Activated CD4-positive, alpha-beta T cell treated with anti-CD3 and anti-CD28 coated beads, Interleukin-2, amount 10 ng/mL, durations not matched to agents 7 days and 5 days (primary cell): ENCODE measurements at regions not wholly inside any gene's neighbourhood (a gene's known extent, or its start where the extent isn't known, plus 50 kb on each side); places are given as distances from the start of the nearest gene placed in this dataset.

Source experiments
- CTCF ChIA-PET: fragments of 350-600 bp; sonication (Branson Sonifier 250); formaldehyde crosslinking; loops from one replicate; lab custom pipeline; 2021; ENCODE audit warnings: antibody characterized with exemption; lab: Charles Lee
- POLR2A ChIA-PET: fragments of 350-600 bp; sonication (Branson Sonifier 250); formaldehyde crosslinking; loops from one replicate; lab custom pipeline; 2021; ENCODE audit warnings: antibody characterized with exemption; lab: Charles Lee
- DNase-seq: peaks from one replicate; pipeline ENCODE4 v3.0.0-alpha.2; 2020
- H3K27ac Mint-ChIP-seq: one replicate; pipeline ENCODE4 v1.8.0; 2021; ENCODE audit warnings: mild to moderate bottlenecking, moderate library complexity, mixed read lengths
- H3K27me3 Mint-ChIP-seq: one replicate; pipeline ENCODE4 v1.8.0; 2021; ENCODE audit warnings: mixed read lengths
- H3K36me3 Mint-ChIP-seq: one replicate; pipeline ENCODE4 v1.8.0; 2021; ENCODE audit warnings: low read depth, mixed read lengths
- H3K4me1 Mint-ChIP-seq: one replicate; pipeline ENCODE4 v1.8.0; 2021; ENCODE audit warnings: mixed read lengths
- H3K4me3 Mint-ChIP-seq: one replicate; pipeline ENCODE4 v1.8.0; 2021; ENCODE audit warnings: mild to moderate bottlenecking, moderate library complexity, mixed read lengths
- H3K9me3 Mint-ChIP-seq: one replicate; pipeline ENCODE4 v1.8.0; 2021; ENCODE audit warnings: mixed read lengths

DNA sequence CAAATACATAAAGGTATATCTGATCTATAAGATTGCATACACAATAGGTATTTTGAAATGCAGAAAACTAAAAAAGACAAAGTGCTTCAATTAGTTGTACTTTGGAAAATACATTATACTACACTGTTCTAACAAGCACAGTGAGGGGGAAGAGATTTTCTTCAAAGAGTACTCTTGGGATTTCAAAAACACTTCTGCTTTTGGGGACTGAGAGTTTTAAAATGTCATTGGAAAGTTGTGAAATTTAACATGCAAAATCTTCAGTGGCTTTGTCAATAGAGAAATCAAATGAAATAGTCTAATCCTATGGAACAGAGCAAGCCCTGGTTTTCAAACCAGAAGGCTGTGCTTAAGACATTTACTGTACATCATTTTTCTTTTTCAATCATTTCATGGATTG lies 322.2 kb upstream of the SEMA6D start:
- ChIA-PET CTCF (no interaction called here), POLR2A (no interaction called here)
- H3K36me3 Mint-ChIP-seq, result no peaks in the 10 kb centered on the region
- no peak overlapping the region for H3K27ac Mint-ChIP-seq
- H3K4me1 Mint-ChIP-seq, result no peaks in the 10 kb centered on the region
- H3K27me3 Mint-ChIP-seq, result no peaks in the 10 kb centered on the region
- no peak for DNase-seq
- no peak overlapping the region for H3K4me3 Mint-ChIP-seq
- H3K9me3 Mint-ChIP-seq, result no peaks in the 10 kb centered on the region

DNA sequence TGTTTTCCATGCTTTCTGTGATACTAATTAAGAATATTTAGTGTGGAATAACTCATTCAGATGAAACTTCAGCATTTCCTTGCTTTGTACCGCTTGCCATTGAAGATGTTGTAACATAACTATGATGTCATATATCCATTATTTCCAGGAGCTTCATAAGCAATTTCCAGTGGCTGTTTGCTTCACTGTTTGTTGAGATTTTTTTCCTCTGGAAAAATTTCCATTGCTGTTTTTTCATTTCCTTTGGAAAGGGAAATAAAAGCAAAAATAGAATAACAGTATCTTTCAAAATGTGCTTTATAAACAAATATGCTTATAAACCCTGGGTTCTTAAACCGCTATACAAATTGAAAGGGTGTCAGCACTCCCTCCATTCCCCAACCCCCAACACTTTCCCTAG lies 319.6 kb upstream of the SEMA6D start:
- POLR2A ChIA-PET, result no interaction called here
- CTCF ChIA-PET, result no interaction called here
- Mint-ChIP-seq H3K4me1 (no peaks in the 10 kb centered on the region), H3K27ac (no peak overlapping the region), H3K9me3 (no peaks in the 10 kb centered on the region), H3K27me3 (no peaks in the 10 kb centered on the region), H3K4me3 (no peak overlapping the region), H3K36me3 (no peaks in the 10 kb centered on the region)
- no peak for DNase-seq

DNA sequence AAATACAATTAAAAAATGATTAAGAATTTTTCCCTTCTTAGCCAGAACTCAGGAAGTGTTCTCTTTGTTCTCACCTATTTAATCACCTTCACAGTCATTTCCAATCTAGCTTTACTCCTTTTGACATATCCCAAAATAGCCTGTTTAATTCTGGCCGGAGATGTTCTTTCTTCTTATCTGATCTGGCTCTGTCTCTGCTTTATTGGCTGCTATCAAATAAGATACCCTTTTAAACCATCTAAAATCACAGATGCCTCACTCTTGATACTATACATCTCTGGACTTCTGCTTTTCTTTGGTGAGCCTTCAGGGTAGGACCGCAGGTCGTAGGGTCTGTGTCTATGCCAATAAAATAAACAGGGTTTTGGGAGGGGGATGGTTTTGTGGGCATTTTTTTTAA lies 319.2 kb upstream of the SEMA6D start:
- no peak for DNase-seq
- Mint-ChIP-seq H3K27ac (no peak overlapping the region), H3K4me3 (no peak overlapping the region), H3K4me1 (no peaks in the 10 kb centered on the region), H3K27me3 (no peaks in the 10 kb centered on the region), H3K9me3 (no peaks in the 10 kb centered on the region), H3K36me3 (no peaks in the 10 kb centered on the region)
- POLR2A ChIA-PET, result no interaction called here
- CTCF ChIA-PET, result no interaction called here

DNA sequence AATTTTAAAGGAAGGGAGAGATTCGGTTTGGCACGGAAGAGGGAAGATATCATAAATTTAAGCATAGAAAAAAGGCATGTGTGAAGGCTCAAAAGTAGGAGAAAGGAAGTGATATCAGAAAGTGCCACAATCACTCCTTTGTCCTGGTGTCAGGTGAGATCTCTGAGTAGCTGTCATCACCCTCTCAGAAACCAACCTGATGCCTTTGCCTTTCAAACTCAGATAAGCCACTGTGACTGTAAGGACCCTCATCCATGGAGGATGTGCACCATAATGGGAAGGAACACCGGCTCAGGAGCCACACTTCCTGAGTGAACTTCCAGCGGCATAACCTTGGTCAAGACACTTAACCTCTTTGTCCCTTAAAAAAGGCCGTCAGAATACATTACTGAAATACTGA lies 318.7 kb upstream of the SEMA6D start:
- no peaks in the 10 kb centered on the region for H3K9me3 Mint-ChIP-seq
- no peaks in the 10 kb centered on the region for H3K36me3 Mint-ChIP-seq
- ChIA-PET CTCF (no interaction called here), POLR2A (no interaction called here)
- DNase-seq, result no peak
- no peak overlapping the region for H3K27ac Mint-ChIP-seq
- no peaks in the 10 kb centered on the region for H3K27me3 Mint-ChIP-seq
- H3K4me1 Mint-ChIP-seq, result no peaks in the 10 kb centered on the region
- no peak overlapping the region for H3K4me3 Mint-ChIP-seq

DNA sequence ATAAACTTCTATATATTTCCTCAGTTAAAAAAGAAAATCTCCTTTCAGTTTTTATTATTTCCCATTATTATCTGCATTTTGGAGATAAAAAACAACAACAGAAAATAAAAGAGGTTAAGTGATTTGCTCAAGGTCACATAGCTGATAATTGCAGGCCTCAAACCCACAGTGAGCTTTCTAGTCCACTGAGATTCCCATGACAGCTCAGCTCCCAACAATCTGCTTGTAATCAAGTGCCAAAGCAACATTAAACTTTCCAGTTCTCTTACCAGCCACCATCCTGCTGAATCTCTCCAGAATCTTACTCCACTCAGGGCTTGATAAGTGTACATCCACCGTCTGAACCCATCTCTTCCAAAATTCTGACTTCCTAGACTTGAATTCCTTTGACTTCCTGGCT lies 318.2 kb upstream of the SEMA6D start:
- no peaks in the 10 kb centered on the region for H3K9me3 Mint-ChIP-seq
- ChIA-PET POLR2A (no interaction called here), CTCF (no interaction called here)
- H3K27ac Mint-ChIP-seq, result no peak overlapping the region
- no peak for DNase-seq
- no peak overlapping the region for H3K4me3 Mint-ChIP-seq
- no peaks in the 10 kb centered on the region for H3K36me3 Mint-ChIP-seq
- no peaks in the 10 kb centered on the region for H3K27me3 Mint-ChIP-seq
- no peaks in the 10 kb centered on the region for H3K4me1 Mint-ChIP-seq

DNA sequence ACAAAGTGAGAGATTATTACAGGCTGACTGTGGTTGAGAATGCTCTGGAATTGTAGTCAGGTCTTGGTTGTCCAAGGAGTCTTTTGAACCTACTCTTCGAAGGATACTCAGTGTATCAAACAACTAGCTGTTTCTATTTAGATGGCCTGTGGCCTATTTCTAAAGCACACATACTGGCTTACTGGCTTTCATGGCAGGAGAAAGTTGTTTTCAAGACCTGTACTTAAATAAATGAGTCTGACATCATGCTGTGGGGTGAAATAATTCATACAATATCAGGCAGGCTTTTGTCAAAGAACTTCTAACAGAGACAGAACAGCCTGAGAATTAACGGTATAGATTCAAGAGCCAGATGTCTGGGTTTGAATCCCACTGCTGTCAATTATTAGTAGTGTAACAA lies 316.7 kb upstream of the SEMA6D start:
- H3K36me3 Mint-ChIP-seq, result no peaks in the 10 kb centered on the region
- ChIA-PET CTCF (no interaction called here), POLR2A (no interaction called here)
- H3K4me3 Mint-ChIP-seq, result no peak overlapping the region
- H3K27ac Mint-ChIP-seq, result no peak overlapping the region
- DNase-seq, result no peak
- H3K27me3 Mint-ChIP-seq, result no peaks in the 10 kb centered on the region
- no peaks in the 10 kb centered on the region for H3K9me3 Mint-ChIP-seq
- no peaks in the 10 kb centered on the region for H3K4me1 Mint-ChIP-seq

DNA sequence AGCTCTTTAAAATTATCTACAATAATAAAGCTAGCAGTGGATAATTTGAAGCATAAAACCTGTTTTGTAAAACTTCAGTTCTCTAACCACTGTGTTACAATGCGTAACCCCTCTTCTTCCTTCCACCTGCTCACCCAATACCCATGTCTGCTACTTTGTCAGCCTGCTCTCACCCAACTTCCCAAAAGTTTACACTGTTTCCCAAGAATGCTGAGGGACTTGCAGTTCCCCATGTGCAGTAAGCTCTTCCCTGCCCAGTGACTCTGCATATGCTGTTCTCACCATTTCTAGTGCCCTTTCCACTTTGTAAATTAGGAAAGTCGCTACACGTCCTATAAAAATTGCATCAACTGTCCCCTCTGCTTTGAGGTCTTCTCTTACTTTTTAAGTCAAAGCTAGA lies 315.9 kb upstream of the SEMA6D start:
- POLR2A ChIA-PET, result no interaction called here
- H3K4me3 Mint-ChIP-seq, result no peak overlapping the region
- no peaks in the 10 kb centered on the region for H3K9me3 Mint-ChIP-seq

DNA sequence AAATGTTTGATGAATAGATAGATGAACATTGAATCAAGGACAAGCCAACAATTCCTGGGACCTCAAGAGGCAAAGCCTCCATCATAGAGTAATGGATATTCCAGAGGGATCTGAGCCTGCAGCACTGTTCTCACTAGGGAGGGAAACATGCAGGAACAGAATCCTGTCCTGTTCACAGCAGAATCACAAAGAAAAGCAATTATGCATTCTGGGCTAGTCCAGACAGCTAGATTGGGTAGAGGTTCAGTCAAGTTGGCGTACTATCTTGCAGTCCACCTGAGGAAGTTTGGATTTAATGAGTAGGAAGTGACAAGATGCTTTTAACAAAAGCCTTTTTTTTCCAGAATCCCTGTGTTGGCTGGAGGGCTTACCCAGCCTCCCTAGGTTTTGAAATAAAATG lies 314.5 kb upstream of the SEMA6D start:
- no peak overlapping the region for H3K27ac Mint-ChIP-seq
- no peaks in the 10 kb centered on the region for H3K36me3 Mint-ChIP-seq
- H3K4me3 Mint-ChIP-seq, result no peak overlapping the region
- H3K9me3 Mint-ChIP-seq, result no peaks in the 10 kb centered on the region
- H3K27me3 Mint-ChIP-seq, result no peaks in the 10 kb centered on the region
- H3K4me1 Mint-ChIP-seq, result no peaks in the 10 kb centered on the region
- DNase-seq, result no peak
- POLR2A ChIA-PET, result no interaction called here
- CTCF ChIA-PET, result no interaction called here

More for the DNA sequence above, 315.9 kb upstream of the SEMA6D start:
- Mint-ChIP-seq H3K27ac (no peak overlapping the region), H3K4me1 (no peaks in the 10 kb centered on the region), H3K36me3 (no peaks in the 10 kb centered on the region), H3K27me3 (no peaks in the 10 kb centered on the region)
- DNase-seq, result no peak
- CTCF ChIA-PET, result interaction anchor here (0.7 kb wide), 1 partner anchor 78 kb away, joined by 3 read pairs; no protein-coding TSS in a partner anchor

DNA sequence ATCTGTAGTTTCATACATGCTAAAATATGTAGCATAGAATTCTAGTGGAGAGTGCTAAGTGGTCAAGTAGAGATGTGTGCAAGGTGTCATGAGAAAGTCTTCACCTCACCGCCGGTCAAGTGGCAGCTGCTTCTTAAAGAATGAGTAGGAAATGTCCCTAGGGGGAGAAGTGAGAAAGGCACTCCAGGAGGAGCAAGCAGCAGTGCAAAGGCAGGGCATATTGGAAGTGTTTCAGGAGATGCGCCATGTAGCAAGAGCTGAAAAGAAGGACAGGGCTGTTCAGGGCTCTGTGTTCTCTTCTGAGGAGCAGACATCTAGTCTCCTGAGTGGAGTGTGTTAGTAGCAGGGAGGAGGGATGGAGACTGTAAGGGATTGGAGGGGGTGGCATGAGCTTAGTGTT lies 312.4 kb upstream of the SEMA6D start:
- Mint-ChIP-seq H3K4me3 (no peak overlapping the region), H3K27ac (no peak overlapping the region), H3K36me3 (no peaks in the 10 kb centered on the region), H3K9me3 (no peaks in the 10 kb centered on the region), H3K27me3 (no peaks in the 10 kb centered on the region), H3K4me1 (no peaks in the 10 kb centered on the region)
- ChIA-PET POLR2A (no interaction called here), CTCF (no interaction called here)
- DNase-seq, result no peak

DNA sequence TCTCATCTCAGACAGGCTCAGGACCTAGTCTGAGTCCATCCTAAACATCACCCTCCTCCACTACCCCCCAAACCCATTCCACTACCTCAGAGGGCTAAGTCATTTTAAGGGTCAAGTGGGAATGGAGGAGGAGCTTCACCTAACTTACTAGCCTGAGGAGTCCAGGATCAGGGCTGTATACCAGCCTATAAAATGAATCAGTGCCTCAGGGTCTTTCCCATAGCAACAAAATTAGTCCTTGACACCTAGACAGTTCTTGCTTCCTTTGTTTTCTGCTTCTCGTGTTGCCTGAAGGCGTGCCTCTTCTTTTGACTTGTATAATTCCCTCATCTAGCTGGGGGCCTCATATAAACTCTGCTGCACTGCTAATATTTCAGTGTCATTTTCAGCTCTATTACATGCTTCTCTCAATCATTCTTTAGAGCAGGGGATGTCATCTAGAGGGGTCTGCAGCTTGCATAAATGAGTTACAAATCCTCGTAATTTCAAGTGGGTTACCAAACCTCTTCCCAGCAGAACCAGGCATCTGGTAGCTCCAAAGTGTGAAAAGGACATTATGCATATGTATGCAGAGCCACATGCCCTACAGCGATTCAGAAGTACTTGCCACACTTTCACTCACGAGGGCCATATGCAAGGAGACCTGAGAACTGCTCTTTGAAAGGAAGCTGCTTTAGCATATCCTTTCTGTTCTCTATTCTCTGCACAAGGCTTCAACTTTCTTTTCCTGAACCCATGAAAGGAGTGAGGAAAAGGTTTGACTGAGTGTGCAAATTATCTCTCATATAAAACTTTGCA lies 311.7 kb upstream of the SEMA6D start:
- no peaks in the 10 kb centered on the region for H3K4me1 Mint-ChIP-seq
- no peaks in the 10 kb centered on the region for H3K27me3 Mint-ChIP-seq
- H3K9me3 Mint-ChIP-seq, result no peaks in the 10 kb centered on the region

DNA sequence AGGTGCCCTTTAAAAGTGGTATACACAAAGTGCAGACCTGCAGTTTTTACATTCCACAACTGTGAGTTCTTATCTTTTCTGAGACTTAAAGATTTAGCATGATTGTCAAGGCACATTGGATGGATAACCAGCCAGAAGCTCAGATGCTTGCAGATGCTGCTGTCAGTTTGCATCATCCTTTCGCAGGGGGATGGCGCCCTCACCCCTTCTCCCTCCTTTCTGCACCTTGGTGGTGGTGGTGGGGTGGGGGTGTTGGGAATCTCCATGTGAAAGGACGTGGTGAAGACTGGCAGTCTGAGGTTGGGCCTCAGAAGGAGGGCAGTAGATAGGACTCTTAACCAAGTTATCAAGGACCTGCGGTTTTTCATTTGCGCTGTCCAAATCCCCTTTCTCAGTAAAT lies 309.6 kb upstream of the SEMA6D start:
- no peak overlapping the region for H3K27ac Mint-ChIP-seq
- no peaks in the 10 kb centered on the region for H3K27me3 Mint-ChIP-seq
- H3K9me3 Mint-ChIP-seq, result no peaks in the 10 kb centered on the region
- no peak for DNase-seq
- POLR2A ChIA-PET, result no interaction called here
- H3K4me1 Mint-ChIP-seq, result no peaks in the 10 kb centered on the region
- H3K36me3 Mint-ChIP-seq, result no peaks in the 10 kb centered on the region
- CTCF ChIA-PET, result no interaction called here
- no peak overlapping the region for H3K4me3 Mint-ChIP-seq

More for the DNA sequence above, 311.7 kb upstream of the SEMA6D start:
- CTCF ChIA-PET, result interaction anchor here (0.6 kb wide), 1 partner anchor 1283 kb away, joined by 3 read pairs; no protein-coding TSS in a partner anchor
- POLR2A ChIA-PET, result no interaction called here
- Mint-ChIP-seq H3K4me3 (no peak overlapping the region), H3K36me3 (no peaks in the 10 kb centered on the region), H3K27ac (no peak overlapping the region)
- no peak for DNase-seq

DNA sequence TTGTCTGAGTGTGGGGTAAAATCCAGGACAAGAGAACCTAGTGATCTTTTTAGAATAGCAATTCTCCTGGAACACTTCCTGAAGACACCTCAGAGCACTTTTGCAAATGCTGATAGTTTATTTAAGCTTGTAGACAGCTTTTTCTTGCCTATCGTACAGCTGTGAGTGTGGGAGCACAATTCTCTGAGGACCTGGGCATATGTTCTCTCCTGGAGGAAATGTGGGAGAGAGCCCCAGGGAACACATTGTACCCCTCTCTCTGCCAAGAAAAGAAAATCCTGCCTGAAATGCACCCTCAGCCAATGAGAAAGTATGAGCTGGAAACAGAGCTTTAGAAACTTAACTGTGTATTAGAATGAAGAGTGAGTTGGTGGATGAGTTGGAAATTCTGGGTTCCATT lies 308.3 kb upstream of the SEMA6D start:
- Mint-ChIP-seq H3K4me1 (no peaks in the 10 kb centered on the region), H3K27me3 (no peaks in the 10 kb centered on the region), H3K36me3 (no peaks in the 10 kb centered on the region), H3K4me3 (no peak overlapping the region), H3K9me3 (no peaks in the 10 kb centered on the region), H3K27ac (no peak overlapping the region)
- DNase-seq, result no peak
- ChIA-PET POLR2A (no interaction called here), CTCF (no interaction called here)

DNA sequence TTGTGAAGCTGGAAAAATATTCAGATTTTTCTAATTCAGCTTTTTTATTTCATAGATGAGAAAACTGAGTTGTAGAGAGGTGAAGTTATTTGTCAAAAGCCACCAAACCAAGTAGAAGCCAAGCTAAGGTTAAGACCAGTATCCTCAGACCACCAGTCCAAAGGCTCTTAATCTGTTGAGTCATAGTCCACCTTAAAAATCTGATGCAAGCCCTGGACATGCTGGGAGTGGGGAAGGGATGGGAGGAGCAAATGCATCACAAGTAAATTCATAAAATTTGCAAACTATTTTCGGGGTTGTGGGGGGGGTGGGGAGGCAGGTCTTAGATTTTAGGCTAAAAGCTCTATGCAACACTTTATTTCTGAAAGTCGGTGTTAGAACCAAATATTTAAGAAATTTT lies 307.7 kb upstream of the SEMA6D start:
- H3K36me3 Mint-ChIP-seq, result no peaks in the 10 kb centered on the region
- ChIA-PET CTCF (no interaction called here), POLR2A (no interaction called here)
- no peak overlapping the region for H3K4me3 Mint-ChIP-seq
- no peaks in the 10 kb centered on the region for H3K27me3 Mint-ChIP-seq
- no peak for DNase-seq
- no peaks in the 10 kb centered on the region for H3K4me1 Mint-ChIP-seq
- H3K27ac Mint-ChIP-seq, result no peak overlapping the region
- no peaks in the 10 kb centered on the region for H3K9me3 Mint-ChIP-seq

DNA sequence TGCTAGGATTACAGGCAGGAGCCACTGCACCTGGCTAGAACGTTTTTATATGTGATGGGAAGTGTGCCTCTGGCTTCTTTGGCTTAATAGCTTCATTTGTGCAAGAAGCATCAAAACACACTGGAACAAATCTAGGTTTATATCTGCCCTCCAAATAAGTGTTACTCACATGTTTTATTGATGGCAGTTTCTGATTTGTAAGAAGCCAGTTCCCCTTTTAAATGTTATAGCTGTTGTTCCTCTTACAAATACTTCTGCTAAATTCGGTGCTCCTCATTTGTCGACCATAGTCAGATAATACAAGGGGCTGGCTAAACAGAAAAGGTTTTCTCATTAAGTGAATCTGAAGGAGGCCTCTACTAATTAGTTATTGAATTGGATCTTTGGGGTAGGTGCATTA lies 307.1 kb upstream of the SEMA6D start:
- Mint-ChIP-seq H3K27me3 (no peaks in the 10 kb centered on the region), H3K4me3 (no peak overlapping the region), H3K9me3 (no peaks in the 10 kb centered on the region), H3K4me1 (no peaks in the 10 kb centered on the region), H3K27ac (no peak overlapping the region), H3K36me3 (no peaks in the 10 kb centered on the region)
- no peak for DNase-seq
- CTCF ChIA-PET, result no interaction called here
- POLR2A ChIA-PET, result no interaction called here
